ENCODE measurements at regions not wholly inside any gene's neighbourhood (a gene's known extent, or its start where the extent isn't known, plus 50 kb on each side); places are given as distances from the start of the nearest gene placed in this dataset.

GRCh38 chr15:35198197-35198596 lies 113.1 kb upstream of the NANOGP8 start:
- Histone ChIP-seq H3K4me3 (no peak overlapping the region), H3K9me3 (no peaks in the 10 kb centered on the region), H3K4me1 (no peaks in the 10 kb centered on the region), H3K36me3 (no peaks in the 10 kb centered on the region), H3K27me3 (no peaks in the 10 kb centered on the region), H3K27ac (no peak overlapping the region)
- DNase-seq (no peak), ATAC-seq (no peak)
- intact Hi-C loops (cut with DNase I) = no loop called here
- TF ChIP-seq CTCF (IDR thresholded peaks at IDR 0.05) = no peak

DNA sequence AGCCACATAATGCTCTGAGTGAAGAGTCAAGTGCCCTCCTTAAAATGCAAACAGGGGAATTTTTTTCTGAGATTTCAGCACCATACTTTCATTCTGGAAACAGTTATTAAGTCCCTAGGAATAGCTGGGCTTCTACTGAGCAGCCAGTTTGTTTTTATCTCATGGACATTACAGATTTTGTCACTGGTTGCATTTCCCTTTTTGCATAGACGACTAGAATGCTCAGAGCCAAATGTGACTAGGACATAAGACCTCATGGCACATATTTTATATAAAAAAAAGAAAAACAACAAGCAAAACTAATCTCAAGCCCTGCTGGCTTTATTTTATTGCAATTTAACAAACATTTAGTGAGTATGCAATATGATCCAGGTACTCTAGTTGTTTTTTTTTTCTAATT lies 112.7 kb upstream of the NANOGP8 start:
- ATAC-seq = no peak
- no peaks in the 10 kb centered on the region for H3K27me3 ChIP-seq

GRCh38 chr15:35197306-35197705 lies 112.2 kb upstream of the NANOGP8 start:
- Histone ChIP-seq H3K27ac (no peak overlapping the region), H3K27me3 (no peaks in the 10 kb centered on the region), H3K4me1 (no peaks in the 10 kb centered on the region), H3K36me3 (no peaks in the 10 kb centered on the region), H3K4me3 (no peak overlapping the region), H3K9me3 (peaks cover 0 to 7% of the 10 kb centered on the region in 2 donors)
- no peak for DNase-seq
- intact Hi-C loops (cut with DNase I) = no loop called here
- no peak for ATAC-seq
- no peak for TF ChIP-seq CTCF (IDR thresholded peaks at IDR 0.05)

More for the DNA sequence above, 112.7 kb upstream of the NANOGP8 start:
- Histone ChIP-seq H3K4me1 (no peaks in the 10 kb centered on the region), H3K27ac (no peak overlapping the region), H3K9me3 (peaks cover 0 to 2% of the 10 kb centered on the region in 2 donors), H3K4me3 (no peak overlapping the region), H3K36me3 (no peaks in the 10 kb centered on the region)
- no peak for DNase-seq
- no peak for TF ChIP-seq CTCF (IDR thresholded peaks at IDR 0.05)
- intact Hi-C loops (cut with DNase I) = no loop called here

DNA sequence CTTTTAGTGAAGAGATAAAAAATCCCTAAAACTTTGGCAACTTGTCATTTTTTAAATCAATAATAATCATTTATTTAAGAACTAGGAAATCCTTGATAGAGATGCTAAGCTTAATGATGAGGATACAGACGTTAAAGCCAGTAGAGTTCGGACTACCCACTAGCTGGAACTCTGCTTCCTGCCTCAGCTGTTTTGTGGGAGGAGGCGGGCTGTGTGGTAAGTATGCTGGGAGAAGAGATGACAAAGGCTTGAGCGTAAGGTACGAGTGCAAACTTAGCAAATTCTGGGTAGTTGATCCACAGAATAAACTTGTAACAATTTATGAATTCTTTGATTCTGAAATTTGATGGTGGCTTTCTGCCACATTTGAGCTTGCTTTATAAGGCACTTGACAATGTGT lies 111.2 kb upstream of the NANOGP8 start:
- Histone ChIP-seq H3K4me1 (no peaks in the 10 kb centered on the region), H3K27me3 (no peaks in the 10 kb centered on the region), H3K9me3 (peaks cover 0 to 17% of the 10 kb centered on the region in 2 donors), H3K36me3 (no peaks in the 10 kb centered on the region), H3K27ac (no peak overlapping the region), H3K4me3 (no peak overlapping the region)
- intact Hi-C loops (cut with DNase I) = no loop called here
- ATAC-seq (no peak), DNase-seq (no peak)
- TF ChIP-seq CTCF (IDR thresholded peaks at IDR 0.05) = no peak

DNA sequence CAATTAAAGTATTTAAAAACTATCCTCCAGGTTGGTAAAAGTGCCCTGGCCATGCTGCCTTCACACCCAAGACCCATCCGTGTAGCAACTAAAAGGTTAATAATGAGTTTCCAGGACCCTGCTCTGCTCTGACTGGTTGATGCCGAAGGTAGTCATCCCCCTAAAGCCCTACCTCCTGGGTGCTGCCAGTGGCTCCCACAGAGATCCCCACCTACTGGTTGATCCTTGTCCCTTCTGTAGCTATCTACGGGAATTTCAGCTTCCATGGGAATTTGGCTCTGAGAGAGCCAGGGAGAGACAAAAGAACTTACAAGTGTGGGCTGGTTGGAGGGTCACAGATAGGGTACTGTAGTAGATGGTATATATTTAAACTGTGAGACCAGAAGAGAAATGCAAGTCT lies 110.6 kb upstream of the NANOGP8 start:
- DNase-seq = no peak
- no peaks in the 10 kb centered on the region for H3K27me3 ChIP-seq
- intact Hi-C loops (cut with DNase I) = no loop called here
- H3K4me1 ChIP-seq = no peaks in the 10 kb centered on the region
- no peak overlapping the region for H3K4me3 ChIP-seq
- no peaks in the 10 kb centered on the region for H3K36me3 ChIP-seq
- no peak for ATAC-seq
- H3K27ac ChIP-seq = no peak overlapping the region
- peaks cover 0 to 21% of the 10 kb centered on the region in 2 donors for H3K9me3 ChIP-seq
- TF ChIP-seq CTCF (IDR thresholded peaks at IDR 0.05) = no peak

Measured in left lung (tissue), 4 donors.